Neural cell (in vitro differentiated cells): ENCODE measurements at regions not wholly inside any gene's neighbourhood (a gene's known extent, or its start where the extent isn't known, plus 50 kb on each side); places are given as distances from the start of the nearest gene placed in this dataset.

ENCODE experiments used
- H2AFZ ChIP-seq: fragments of 200-600, 300-800 bp; sonication (generic), shearing (Covaris generic); 2 replicates; pipeline ENCODE4 v1.6.0; 2014; ENCODE audit warnings: low read depth, mild to moderate bottlenecking, antibody characterized with exemption, low read length, moderate library complexity
- H3F3A ChIP-seq: fragments of 200-600 bp; shearing (Covaris generic); 2 replicates; pipeline ENCODE4 v1.6.1; 2016; ENCODE audit warnings: mild to moderate bottlenecking, moderate library complexity, mixed read lengths, antibody characterized with exemption, low read length; ENCODE audit not compliant: insufficient read depth, poor library complexity, severe bottlenecking
- H3K27ac ChIP-seq: fragments of 200-600, 300-800 bp; sonication (generic), shearing (Covaris generic); 2 replicates; pipeline ENCODE4 v1.5.1; 2014; ENCODE audit warnings: mild to moderate bottlenecking, low read length, moderate library complexity
- H3K27me3 ChIP-seq: fragments of 300-800, 200-600 bp; sonication (generic), shearing (Covaris generic); 2 replicates; pipeline ENCODE4 v1.6.0; 2014; ENCODE audit warnings: mild to moderate bottlenecking, low read depth, low read length, moderate library complexity; ENCODE audit not compliant: insufficient read depth
- H3K36me3 ChIP-seq: fragments of 300-800, 200-600 bp; sonication (generic), shearing (Covaris generic); 2 replicates; pipeline ENCODE4 v1.5.1; 2014; ENCODE audit warnings: mild to moderate bottlenecking, antibody characterized with exemption, low read length, moderate library complexity; ENCODE audit not compliant: insufficient read depth
- H3K4me2 ChIP-seq: fragments of 300-800, 200-600 bp; sonication (generic), shearing (Covaris generic); 2 replicates; pipeline ENCODE4 v1.6.0; 2014; ENCODE audit warnings: mild to moderate bottlenecking, low read length
- H3K4me3 ChIP-seq: fragments of 300-800, 200-600 bp; sonication (generic), shearing (Covaris generic); 2 replicates; pipeline ENCODE4 v1.5.1; 2014; ENCODE audit warnings: mild to moderate bottlenecking, low read length, moderate library complexity
- H3K79me2 ChIP-seq: fragments of 200-600 bp; shearing (Covaris generic); replicated peaks from 2 replicates; pipeline ENCODE4 v1.6.0; 2014; ENCODE audit warnings: mild to moderate bottlenecking, low read length, moderate library complexity; ENCODE audit not compliant: insufficient read depth
- H3K9ac ChIP-seq: fragments of 300-800, 200-600 bp; sonication (generic), shearing (Covaris generic); 2 replicates; pipeline ENCODE4 v1.6.1; 2016; ENCODE audit warnings: mild to moderate bottlenecking, low read length, mixed read lengths
- H3K9me2 ChIP-seq: fragments of 200-600 bp; shearing (Covaris generic); 2 replicates; pipeline ENCODE4 v1.6.1; 2016; ENCODE audit warnings: mild to moderate bottlenecking, low read length, mixed read lengths; ENCODE audit not compliant: insufficient read depth
- H3K9me3 ChIP-seq: fragments of 200-600, 300-800 bp; sonication (generic), shearing (Covaris generic); 2 replicates; pipeline ENCODE4 v1.6.1; 2016; ENCODE audit warnings: mild to moderate bottlenecking, mixed run types, low read length, moderate library complexity, mixed read lengths
- H4K20me1 ChIP-seq: fragments of 200-600 bp; shearing (Covaris generic); 2 replicates; pipeline ENCODE4 v1.6.1; 2016; ENCODE audit warnings: mild to moderate bottlenecking, mixed run types; ENCODE audit not compliant: insufficient read depth
- EP300 ChIP-seq: fragments of 450-650 bp; conservative IDR thresholded peaks from 2 replicates; pipeline ENCODE4 v1.6.1; 2014; ENCODE audit warnings: antibody characterized with exemption, mild to moderate bottlenecking, moderate library complexity; ENCODE audit not compliant: poor library complexity, severe bottlenecking
- EZH2 ChIP-seq: fragments of 200-600, 300-800 bp; shearing (Covaris generic), sonication (generic); IDR thresholded peaks from 2 replicates; pipeline ENCODE4 v1.6.1; 2014; ENCODE audit warnings: antibody characterized with exemption, low read length, borderline replicate concordance, mild to moderate bottlenecking; ENCODE audit not compliant: insufficient read depth, poor library complexity, severe bottlenecking
- MXI1 ChIP-seq: fragments of 450-650 bp; conservative IDR thresholded peaks from 2 replicates; pipeline ENCODE4 v1.6.1; 2014; ENCODE audit warnings: antibody characterized with exemption, mild to moderate bottlenecking; ENCODE audit not compliant: poor library complexity, severe bottlenecking
- POLR2AphosphoS5 ChIP-seq: IDR thresholded peaks from 2 replicates; pipeline ENCODE4 v1.6.1; 2012
- RAD21 ChIP-seq: fragments of 450-650 bp; conservative IDR thresholded peaks from 2 replicates; pipeline ENCODE4 v1.6.1; 2014; ENCODE audit warnings: antibody characterized with exemption, mild to moderate bottlenecking, moderate library complexity
- SMC3 ChIP-seq: fragments of 450-650 bp; conservative IDR thresholded peaks from 2 replicates; pipeline ENCODE4 v1.6.1; 2014; ENCODE audit warnings: antibody characterized with exemption, mild to moderate bottlenecking, moderate library complexity; ENCODE audit not compliant: poor library complexity
- TAF1 ChIP-seq: IDR thresholded peaks from 2 replicates; pipeline ENCODE4 v1.6.1; 2012; ENCODE audit warnings: low read depth
- TF ChIP-seq, protein P1 (sequence below): IDR thresholded peaks from 2 replicates; pipeline ENCODE4 v1.6.1; 2012; ENCODE audit warnings: borderline replicate concordance
- TF ChIP-seq, protein P2 (sequence below): fragments of 450-650 bp; IDR thresholded peaks from 2 replicates; pipeline ENCODE4 v1.5.1; 2014; ENCODE audit warnings: antibody characterized with exemption, mild to moderate bottlenecking, moderate library complexity; ENCODE audit not compliant: poor library complexity, severe bottlenecking

GRCh38 chrX:20530406-20530921 is 263.8 kb upstream of the RPS6KA3 start:
- no peaks in the 10 kb centered on the region for H4K20me1 ChIP-seq
- no peak overlapping the region for H2AFZ ChIP-seq
- TF ChIP-seq EZH2 (no peak), RAD21 (peak; percentile 88), SMC3 (peak; percentile 88), MXI1 (no peak)
- TF ChIP-seq, protein P1, sequence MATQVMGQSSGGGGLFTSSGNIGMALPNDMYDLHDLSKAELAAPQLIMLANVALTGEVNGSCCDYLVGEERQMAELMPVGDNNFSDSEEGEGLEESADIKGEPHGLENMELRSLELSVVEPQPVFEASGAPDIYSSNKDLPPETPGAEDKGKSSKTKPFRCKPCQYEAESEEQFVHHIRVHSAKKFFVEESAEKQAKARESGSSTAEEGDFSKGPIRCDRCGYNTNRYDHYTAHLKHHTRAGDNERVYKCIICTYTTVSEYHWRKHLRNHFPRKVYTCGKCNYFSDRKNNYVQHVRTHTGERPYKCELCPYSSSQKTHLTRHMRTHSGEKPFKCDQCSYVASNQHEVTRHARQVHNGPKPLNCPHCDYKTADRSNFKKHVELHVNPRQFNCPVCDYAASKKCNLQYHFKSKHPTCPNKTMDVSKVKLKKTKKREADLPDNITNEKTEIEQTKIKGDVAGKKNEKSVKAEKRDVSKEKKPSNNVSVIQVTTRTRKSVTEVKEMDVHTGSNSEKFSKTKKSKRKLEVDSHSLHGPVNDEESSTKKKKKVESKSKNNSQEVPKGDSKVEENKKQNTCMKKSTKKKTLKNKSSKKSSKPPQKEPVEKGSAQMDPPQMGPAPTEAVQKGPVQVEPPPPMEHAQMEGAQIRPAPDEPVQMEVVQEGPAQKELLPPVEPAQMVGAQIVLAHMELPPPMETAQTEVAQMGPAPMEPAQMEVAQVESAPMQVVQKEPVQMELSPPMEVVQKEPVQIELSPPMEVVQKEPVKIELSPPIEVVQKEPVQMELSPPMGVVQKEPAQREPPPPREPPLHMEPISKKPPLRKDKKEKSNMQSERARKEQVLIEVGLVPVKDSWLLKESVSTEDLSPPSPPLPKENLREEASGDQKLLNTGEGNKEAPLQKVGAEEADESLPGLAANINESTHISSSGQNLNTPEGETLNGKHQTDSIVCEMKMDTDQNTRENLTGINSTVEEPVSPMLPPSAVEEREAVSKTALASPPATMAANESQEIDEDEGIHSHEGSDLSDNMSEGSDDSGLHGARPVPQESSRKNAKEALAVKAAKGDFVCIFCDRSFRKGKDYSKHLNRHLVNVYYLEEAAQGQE, result no peak
- TF ChIP-seq, protein P2, sequence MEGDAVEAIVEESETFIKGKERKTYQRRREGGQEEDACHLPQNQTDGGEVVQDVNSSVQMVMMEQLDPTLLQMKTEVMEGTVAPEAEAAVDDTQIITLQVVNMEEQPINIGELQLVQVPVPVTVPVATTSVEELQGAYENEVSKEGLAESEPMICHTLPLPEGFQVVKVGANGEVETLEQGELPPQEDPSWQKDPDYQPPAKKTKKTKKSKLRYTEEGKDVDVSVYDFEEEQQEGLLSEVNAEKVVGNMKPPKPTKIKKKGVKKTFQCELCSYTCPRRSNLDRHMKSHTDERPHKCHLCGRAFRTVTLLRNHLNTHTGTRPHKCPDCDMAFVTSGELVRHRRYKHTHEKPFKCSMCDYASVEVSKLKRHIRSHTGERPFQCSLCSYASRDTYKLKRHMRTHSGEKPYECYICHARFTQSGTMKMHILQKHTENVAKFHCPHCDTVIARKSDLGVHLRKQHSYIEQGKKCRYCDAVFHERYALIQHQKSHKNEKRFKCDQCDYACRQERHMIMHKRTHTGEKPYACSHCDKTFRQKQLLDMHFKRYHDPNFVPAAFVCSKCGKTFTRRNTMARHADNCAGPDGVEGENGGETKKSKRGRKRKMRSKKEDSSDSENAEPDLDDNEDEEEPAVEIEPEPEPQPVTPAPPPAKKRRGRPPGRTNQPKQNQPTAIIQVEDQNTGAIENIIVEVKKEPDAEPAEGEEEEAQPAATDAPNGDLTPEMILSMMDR, result peak; percentile 79
- no peak overlapping the region for H3K27ac ChIP-seq
- no peaks in the 10 kb centered on the region for H3F3A ChIP-seq
- H3K9me3 ChIP-seq, result no peaks in the 10 kb centered on the region
- H3K9ac ChIP-seq, result no peak overlapping the region
- no peaks in the 10 kb centered on the region for H3K9me2 ChIP-seq
- no peaks in the 10 kb centered on the region for H3K36me3 ChIP-seq
- H3K4me2 ChIP-seq, result peak overlapping the region; percentile 10
- no peaks in the 10 kb centered on the region for H3K79me2 ChIP-seq
- no peaks in the 10 kb centered on the region for H3K27me3 ChIP-seq
- H3K4me3 ChIP-seq, result peak overlapping the region; percentile 53

DNA sequence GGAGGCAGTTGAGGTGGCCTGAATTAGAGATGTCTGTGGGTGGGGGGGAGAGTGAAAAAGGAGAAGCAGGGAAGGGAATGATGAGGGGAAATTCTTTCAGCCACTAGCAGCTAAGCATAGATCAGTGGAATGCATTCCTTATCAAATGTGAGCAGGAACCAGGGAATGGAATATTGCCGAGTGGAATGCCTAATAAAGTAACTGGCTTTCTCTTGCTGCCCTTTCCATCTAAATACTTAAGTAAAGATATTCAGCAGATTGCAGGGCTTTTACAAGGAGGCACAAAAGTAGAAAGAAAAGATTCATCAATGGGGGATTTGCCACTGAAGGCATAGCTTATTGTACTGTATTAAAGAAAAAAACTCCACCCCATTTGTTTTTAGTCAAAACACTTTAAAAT is 263.0 kb upstream of the RPS6KA3 start:
- Histone ChIP-seq H3K4me2 (no peak overlapping the region), H3K27me3 (no peaks in the 10 kb centered on the region), H2AFZ (no peak overlapping the region), H3K9me3 (no peaks in the 10 kb centered on the region), H3K79me2 (no peaks in the 10 kb centered on the region), H3K9ac (no peak overlapping the region), H3F3A (no peaks in the 10 kb centered on the region), H3K36me3 (no peaks in the 10 kb centered on the region), H3K27ac (no peak overlapping the region), H3K9me2 (no peaks in the 10 kb centered on the region), H4K20me1 (no peaks in the 10 kb centered on the region), H3K4me3 (no peak overlapping the region)
- TF ChIP-seq TAF1 (no peak), RAD21 (no peak), SMC3 (no peak), MXI1 (no peak), EP300 (no peak), POLR2AphosphoS5 (no peak), EZH2 (no peak)
- TF ChIP-seq, protein P1, result no peak
- TF ChIP-seq, protein P2, result no peak
